ENCODE measurements at regions not wholly inside any gene's neighbourhood (a gene's known extent, or its start where the extent isn't known, plus 50 kb on each side); places are given as distances from the start of the nearest gene placed in this dataset.

GRCh38 chr14:51400139-51400538 lies 160.1 kb downstream of the TMX1 start:
- no peak for DNase-seq

GRCh38 chr14:51401272-51401671 lies 161.2 kb downstream of the TMX1 start:
- DNase-seq, result no peak

DNA sequence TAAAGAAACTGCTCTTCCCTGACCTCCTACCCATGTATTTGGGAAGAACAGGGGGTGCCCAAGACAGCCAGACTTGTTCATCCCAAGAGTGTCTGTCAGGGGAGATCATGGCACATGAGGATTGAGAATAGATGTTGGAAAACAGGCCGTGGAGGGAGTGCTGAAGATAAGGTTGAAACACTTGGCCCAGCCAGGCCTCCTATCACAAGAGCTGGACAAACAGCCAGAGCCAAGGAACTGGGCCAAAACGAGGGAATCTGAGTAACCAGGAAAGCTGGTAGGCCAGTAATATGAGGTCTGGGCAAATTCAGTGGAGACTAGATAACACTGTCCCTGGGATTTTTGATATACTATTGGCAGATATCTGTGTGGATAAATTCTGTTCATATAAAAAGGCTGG lies 161.7 kb downstream of the TMX1 start:
- no peak for DNase-seq

GRCh38 chr14:51410897-51411296 lies 170.8 kb downstream of the TMX1 start:
- no peak for DNase-seq

DNA sequence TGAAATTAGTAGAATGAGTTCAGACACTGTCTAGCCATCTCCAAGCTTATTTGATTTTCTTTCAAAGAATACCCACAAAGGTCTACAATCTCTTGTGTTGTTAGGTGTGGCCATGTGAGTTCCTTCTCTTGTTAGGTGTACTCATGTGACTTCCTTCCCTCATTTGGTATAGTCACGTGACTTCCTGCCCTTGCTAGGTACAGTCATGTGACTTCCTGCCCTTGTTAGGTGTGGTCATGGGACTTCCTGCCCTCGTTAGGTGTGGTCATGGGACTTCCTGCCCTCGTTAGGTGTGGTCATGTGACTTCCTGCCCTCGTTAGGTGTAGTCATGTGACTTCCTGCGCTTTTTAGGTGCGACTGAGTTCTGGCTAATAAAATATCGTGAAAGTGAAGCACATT lies 179.6 kb downstream of the TMX1 start:
- DNase-seq, result peak in 2 of 4 experiments; percentile 14 to 22

DNA sequence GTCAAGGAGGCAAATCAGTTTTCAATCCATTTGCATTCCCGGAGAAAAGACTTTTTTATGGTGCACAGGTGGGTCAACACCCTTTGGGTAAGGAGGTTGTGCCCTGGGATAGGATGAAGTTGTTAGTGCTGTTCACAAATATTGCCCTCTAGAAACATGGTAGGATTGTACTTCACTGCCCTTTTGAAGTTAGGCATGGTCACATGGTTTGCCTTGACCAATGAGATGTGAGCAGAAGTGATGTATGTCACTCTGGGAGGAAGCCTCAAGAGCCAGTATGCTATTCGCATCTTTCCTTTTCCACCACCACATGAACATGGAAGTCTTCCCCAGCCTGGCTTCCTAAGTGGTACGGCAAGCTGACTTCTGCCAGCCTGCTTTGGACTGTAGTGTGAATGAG lies 182.7 kb downstream of the TMX1 start:
- DNase-seq, result no peak

- DNase-seq, result no peak
These were observed 184.0 kb downstream of the TMX1 start for GRCh38 chr14:51424041-51424440.

GRCh38 chr14:51424561-51425251 lies 184.7 kb downstream of the TMX1 start:
- no peak for DNase-seq

DNA sequence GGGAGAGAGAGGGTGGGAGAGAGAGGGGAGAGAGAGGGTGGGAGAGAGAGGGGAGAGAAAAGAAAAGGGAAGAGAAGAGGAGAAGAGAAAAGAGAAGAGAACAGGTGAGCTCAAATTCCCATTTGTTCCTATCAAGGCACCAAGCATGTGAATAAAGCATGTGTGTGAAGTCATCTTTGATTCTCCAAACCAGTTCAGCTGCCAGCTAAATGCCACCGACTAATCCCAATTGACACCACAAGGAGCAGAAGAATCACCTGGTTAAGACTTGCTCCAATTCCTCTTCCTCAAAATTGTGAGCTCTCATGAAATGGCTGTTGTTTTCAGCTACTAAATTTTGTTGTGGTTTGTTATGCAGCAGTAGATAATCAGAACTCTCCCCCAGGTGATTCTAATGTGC lies 188.9 kb downstream of the TMX1 start:
- no peak for DNase-seq

GRCh38 chr14:51430079-51430478 lies 190.0 kb downstream of the TMX1 start:
- no peak for DNase-seq

DNA sequence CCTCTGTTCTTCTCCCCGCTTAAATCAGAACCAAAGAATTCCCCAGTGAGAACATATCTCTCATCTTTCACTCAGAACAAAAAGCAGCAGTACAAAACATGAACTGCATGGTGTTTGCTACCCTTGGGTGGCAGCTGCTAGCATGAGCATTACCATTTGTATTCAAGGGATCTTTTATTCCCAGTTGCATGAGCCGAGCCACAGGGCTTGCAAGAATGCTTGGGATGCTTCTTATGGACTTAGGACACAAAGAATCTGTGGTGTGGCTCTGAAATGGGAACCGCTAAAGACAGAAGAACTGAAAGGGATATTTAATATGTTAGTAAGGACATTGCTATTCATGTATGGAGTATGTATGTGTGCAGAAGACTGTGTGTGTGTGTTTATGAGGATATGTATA lies 190.6 kb downstream of the TMX1 start:
- DNase-seq, result no peak

DNA sequence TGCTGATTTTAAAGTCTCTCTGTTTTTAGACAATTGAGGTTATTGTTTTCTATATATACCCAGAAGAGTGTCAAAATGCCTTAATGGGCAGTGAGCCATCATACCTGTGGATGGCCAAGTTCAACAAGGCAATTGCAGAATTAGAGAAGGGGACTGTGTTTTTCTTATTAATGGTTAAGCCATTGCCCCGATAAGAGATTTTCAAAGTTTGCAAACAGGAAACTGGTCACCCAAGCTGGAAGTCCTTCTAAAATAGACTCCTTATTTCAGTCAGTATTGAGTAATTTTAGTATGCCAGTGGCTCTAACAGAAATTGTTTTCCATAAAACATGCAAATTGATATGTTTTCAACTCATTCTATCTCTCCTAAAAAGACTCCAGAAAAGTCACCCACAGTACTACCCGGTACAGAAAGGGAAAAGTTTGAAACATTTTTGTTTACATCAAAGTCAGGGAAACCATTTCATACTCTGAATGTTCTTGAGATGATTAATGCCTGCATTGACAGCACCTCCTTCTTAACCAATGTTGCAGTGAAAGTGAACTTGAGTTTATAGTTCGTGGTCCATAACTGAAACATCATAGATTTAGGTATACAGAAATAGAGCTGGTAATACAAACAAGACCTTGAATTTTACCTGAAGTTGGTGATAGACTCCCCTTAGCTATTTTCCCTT lies 191.1 kb downstream of the TMX1 start:
- DNase-seq, result no peak

DNA sequence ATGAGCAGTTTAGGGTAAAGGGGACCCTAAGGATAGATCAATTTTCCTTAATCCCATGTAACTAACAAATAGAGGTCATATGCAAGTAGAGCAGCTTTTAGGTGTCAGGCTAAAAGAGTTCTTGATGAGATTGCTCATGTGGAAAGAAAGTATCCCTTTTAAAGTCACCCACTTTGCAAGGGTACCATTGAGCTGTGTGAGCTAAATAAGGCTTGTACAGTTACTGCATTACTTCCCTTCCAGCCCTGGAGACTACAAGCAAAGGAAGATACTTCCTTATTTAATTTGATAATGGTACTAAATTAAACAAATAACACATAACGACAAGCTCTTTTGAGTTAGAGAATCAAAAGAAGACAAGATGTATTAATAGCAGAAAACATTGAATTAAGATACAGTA lies 191.7 kb downstream of the TMX1 start:
- no peak for DNase-seq

- no peak for DNase-seq
These were observed 192.4 kb downstream of the TMX1 start for GRCh38 chr14:51432302-51432948.

DNA sequence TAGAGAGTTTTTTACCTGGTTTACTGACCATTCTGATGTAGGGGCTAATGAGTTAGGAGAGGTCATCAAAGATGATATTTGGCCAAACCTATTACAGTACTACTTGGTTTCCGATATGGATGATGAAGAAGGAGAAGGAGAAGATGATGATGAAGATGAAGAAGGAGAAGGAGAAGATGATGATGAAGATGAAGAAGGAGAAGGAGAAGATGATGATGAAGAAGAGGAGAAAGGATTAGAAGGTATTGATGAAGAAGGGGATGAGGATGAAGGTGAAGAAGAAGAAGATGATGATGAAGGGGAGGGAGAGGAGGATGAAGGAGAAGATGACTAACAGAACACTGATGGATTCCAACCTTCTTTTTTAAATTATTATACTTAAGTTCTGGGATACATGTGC lies 196.6 kb downstream of the TMX1 start:
- DNase-seq, result no peak

GRCh38 chr14:51439896-51440295 lies 199.8 kb downstream of the TMX1 start:
- no peak for DNase-seq

GRCh38 chr14:51441001-51441400 lies 201.0 kb downstream of the TMX1 start:
- DNase-seq, result no peak

DNA sequence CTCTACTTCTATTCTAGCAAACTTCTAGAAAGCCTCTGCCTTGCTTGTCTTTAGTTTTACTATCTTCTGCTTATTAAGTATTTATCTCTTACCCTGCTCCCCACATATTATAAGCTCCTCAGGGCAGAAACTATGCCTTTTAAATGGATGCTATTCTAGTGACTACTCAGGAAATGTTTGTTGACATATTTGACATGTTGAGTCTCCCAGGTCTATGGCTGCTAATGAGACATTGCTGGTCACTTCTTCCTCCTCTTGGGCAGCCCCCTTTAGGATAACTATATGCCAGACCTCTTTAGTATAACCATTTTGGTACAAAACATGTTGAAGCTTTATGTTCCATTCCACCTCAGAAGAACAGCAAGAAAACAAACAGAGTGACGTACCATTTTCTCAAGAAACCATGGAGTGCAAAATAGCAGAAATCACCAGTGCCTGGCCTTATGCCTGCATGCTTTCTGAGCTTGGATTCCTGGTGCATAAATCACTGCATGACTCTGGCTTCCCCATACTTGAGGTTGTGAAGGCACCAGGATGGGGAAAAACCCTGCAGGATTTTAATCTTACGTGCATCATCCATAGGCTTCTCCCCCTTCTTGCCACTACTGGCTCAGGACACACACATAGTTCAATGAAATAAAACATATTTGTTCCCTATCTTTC lies 202.6 kb downstream of the TMX1 start:
- DNase-seq, result no peak

DNA sequence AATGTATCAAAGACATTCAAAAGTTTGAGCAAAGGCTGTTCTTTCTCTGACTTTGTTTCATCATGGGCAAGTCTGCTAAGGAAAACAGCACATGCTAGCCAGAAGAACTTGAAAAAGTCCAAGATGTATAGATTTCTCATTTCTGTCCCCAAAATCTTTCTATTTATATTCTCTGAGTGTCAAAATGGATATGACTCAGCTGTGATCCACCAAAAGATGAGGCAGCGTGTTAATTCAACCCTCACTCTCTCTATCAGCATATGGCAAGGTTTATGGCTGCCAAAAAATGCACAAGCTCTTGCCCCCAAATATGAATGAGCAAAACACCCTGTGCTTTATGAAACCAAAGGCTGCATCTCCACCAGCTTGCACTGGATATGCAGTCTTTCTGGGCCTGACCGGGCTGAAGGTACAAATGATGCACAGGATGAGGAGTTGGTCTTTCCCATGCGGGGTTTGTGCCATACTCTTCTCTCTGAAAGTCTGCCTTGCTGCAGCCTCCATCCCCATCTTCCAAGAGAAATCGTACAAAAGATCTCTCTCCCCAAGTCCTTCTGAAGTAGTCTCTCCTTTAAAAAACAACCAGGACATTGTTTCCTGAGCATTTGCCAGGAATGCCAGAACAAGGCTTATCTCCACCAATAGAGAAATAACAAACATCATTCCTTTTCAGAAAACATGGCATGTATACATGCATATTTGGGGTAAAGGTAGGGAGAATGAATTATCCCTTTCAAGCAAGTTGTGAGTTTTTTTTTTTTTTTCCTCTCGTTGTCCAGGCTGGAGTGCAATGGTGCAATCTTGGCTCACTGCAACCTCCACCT lies 203.4 kb downstream of the TMX1 start:
- DNase-seq, result no peak

DNA sequence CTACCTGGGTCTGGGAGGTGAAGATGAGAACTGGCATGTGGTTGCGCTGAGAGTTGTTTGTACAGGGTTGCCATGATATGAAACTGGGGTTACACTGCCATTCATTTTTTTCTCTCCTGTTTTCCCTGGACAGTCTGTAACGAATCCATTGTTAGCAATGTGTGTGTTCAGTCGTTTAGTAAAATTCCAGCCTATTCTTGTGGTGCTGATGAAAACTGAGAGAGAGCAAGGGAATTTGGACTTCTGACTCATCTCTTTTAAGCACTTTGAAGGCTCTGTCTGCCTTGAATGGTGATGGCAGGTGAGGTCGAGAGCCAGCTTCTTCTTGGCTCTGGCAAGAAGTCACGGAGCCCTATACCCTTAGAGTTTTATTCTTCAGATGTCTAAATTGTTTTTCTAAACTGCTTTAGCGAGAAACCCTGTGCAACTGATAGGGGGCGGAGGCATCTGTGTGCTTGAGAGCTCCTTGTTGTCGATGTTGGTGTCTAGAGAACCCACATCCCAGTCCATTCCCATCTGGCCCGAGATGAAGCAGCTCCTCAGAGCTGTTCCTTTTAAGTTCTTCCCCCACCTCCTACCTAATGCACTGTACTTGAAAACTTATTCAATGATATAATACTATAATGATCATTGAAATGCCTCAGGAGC lies 204.4 kb downstream of the TMX1 start:
- no peak for DNase-seq

DNA sequence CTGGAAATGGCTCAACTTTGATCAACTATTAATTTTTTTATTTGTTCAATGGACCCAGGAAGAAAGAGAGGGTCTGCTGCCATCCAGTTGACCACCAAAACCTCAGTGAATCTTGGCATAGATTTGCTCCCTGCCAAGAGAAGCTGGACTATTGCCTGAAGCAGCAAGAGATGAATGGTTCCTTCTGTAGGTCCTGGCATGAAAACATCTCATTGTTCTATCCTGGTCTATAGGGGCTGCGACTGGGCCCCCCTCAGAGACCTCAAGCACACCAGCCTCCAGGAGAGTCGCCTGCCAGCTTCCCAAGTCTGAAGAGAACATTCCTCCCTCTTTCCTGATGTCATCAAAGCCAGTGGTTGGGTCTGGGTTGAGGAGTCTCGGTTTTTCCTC lies 204.9 kb downstream of the TMX1 start:
- DNase-seq, result no peak

- no peak for DNase-seq
These were observed 204.9 kb upstream of the FRMD6 start for GRCh38 chr14:51446771-51447170.
